CD4-positive, alpha-beta T cell treated with Interleukin-1 beta for 1 hour (primary cell): ENCODE measurements at regions not wholly inside any gene's neighbourhood (a gene's known extent, or its start where the extent isn't known, plus 50 kb on each side); places are given as distances from the start of the nearest gene placed in this dataset.
"Not testable (repeated sequence)": the region's sequence is repeated elsewhere in the genome, so short reads cannot be mapped to it uniquely, and the experiment has no call there.

Source experiments
- DNase-seq, 2 donors: peaks; one replicate each; pipeline ENCODE4 v3.0.0-alpha.2; 2020 to 2022

GRCh38 chr10:30560326-30560725 is 69.2 kb downstream of the LYZL2 start:
- DNase-seq, result no peak

GRCh38 chr10:30559180-30559579 is 70.4 kb downstream of the LYZL2 start:
- DNase-seq, result no peak

DNA sequence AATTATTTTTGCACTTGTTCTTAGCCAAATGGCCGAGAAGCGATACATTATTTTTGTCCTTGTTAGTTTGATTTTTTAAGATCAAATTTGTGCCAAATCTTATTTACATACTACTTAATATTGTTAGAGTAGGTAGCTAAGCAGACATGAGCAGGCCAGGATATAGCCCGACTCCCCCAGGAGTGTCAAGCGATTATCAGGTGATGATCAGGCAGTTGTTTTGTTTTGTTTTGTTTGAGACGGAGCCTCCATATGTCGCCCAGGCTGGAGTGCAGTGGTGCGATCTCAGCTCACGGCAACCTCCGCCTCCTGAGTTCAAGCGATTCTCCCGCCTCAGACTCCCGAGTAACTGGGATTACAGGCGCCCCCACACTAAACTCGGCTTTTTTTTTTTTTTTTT is 71.1 kb downstream of the LYZL2 start:
- DNase-seq, result no peak

DNA sequence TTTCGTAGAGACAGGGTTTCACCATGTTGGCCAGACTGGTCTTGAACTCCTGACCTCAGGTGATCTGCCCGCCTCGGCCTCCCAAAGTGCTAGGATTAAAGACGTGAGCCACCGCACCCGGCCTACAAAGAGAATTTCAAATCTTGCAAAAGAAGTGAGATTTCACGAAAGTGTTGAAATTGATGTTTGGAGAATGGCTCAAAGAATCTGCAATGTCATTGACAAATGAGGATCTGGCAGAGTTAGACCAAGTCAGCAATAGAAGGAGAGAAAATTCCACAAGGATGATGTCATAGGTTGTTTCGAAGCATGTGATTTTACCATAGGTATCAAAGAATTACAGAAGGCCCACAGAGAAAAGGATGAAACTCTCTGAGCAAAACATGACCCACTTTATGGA is 71.7 kb downstream of the LYZL2 start:
- peak in 1 of 2 donors; percentile 29 for DNase-seq

DNA sequence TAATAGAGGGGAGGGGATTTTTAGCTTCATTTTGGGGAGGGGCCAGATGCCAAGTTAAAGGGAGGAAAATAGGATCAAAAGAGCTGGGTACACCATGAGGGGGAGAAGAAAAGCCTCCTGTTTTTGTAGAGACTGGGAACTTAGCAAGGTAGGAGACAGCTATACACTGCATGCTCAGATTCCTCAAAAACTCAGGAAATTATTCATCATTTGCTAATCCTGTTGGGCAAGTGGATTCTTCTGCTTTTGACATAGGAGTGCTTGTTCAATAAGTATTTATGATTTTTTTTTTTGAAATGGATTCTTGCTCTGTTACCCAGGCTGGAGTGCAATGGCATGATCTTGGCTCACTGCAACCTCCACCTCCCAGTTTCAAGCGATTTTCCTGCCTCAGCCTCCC is 73.4 kb downstream of the LYZL2 start:
- no peak for DNase-seq

- DNase-seq, result no peak
Observed at GRCh38 chr10:30555465-30555864, 74.1 kb downstream of the LYZL2 start.

GRCh38 chr10:30554440-30554825 is 75.1 kb downstream of the LYZL2 start:
- DNase-seq, result no peak

DNA sequence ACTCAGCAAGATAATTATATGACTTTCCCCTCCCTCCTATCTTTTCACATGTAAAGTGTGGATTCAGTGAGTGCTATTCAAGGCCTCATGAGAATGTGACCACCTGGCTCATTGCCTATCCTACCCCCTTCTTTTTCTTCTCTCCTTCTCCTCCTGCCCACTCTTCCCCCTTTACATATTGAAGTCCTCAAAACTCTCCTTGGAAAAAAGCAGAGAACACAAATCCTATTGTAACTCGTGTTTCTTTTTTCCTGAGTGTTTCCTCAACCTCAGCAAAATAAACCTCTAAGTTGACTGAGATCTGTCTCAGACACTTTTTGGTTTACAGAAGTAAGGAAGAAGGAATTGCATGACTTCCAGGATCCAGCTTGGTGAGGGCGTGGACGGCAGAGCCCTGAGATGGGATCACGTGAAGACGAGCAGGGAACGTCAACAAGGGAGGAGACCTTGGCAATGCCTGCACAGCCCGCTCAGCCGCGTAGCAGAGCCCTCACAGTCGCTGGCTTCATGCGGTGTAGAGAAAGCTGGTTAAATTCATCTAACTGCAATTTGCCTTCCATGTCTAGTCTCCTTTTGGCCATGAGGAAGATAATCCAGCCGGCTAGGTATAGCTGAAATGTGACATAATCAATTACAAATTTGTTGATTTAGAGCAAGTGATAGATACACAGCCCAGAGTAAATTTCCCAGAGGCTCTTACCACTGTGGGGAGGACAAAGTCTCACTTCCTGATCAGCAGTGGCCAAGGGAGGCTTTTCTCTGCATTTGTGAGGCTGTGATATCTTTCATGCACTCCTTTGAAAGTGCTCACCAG is 75.7 kb downstream of the LYZL2 start:
- DNase-seq, result no peak

DNA sequence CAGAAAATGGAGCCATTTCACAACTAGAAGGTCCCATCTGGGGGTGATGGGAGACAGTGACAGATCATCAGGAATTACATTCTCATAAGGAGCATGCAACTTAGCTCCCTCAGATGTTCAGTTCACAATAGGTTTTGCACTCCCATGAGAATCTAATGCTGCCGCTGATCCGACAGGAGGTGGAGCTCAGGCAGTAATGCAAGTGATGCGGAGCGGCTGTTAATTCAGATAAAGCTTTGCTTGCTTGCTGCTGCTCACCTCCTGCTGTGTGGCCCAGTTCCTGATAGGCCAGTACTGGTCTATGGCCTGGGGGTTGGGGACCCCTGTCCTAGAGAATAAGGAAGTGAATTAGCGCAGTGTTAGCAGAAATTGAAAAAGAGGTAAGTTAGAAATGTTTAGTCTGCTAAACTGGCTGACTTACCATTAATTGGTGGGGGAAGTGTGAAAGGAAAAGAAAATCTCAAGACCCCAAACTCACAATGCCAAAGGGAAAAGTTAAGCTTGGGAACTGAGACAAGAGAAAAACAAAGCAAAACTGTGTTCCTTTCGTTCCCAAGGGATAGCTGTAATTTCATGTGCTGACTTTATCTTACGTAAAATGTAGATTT is 76.4 kb downstream of the LYZL2 start:
- DNase-seq, result no peak

- DNase-seq, result no peak
Observed at GRCh38 chr10:30550967-30551815, 78.4 kb downstream of the LYZL2 start.

DNA sequence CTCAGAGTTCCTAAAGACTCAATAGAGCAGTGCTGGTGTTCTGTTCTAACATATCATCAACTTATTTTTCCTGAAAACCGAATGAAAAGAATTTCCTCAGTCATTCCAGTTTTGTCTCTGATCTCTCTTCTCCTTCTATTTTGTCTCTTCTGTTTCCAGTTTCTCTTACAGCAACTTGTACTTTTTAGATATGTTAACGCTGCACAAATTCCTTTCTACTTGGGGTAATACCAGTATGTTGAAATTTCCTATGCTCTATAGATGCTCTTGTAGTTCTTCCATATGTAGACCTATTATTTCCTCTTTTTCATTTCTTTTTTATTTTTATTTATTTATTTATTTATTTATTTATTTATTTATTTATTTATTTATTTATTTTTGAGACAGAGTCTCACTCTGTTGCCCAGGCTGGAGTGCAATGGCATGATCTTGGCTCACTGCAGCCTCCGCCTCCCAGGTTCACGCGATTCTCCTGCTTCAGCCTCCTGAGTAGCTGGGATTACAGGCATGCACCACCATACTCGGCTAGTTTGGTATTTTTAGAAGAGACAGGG is 80.3 kb downstream of the LYZL2 start:
- DNase-seq, result not testable (repeated sequence)

DNA sequence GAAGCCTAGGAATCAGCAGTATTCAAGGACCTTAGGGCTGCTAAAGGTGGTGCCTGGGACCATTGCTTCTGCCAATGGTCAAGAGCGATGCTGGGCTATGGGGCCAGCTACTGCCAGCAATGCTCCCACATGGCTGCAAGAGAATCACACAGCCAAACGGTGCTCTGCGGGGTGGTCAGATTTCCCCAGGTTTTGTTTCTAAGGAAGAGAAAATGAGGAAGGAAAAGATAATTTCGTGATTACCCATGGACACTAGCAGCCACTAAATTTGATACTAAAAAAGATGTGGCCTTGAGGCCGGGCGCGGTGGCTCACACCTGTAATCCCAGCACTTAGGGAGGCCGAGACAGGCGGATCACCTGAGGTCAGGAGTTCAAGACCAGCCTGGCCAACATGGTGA is 83.0 kb downstream of the LYZL2 start:
- no peak for DNase-seq

DNA sequence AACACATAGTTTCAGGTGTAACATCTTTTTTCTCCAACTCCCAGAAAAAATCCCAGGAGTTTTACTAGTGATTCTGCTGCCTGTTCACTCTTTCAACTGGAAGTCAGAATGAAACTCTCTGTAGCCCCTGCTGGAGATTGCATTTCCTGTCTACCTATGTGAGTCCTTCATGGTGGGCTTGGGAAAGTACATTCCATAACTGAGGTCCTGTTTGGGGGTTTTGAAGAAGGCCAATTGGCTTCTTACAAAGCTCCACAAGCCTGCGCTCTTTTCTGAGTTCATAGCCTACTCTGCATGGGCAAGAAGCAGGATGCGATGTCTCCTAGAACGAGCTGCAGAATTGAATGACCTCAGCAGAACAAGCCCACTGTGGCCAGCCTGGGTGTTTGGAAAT is 86.7 kb downstream of the LYZL2 start:
- DNase-seq, result no peak

- DNase-seq, result peak in 1 of 2 donors; percentile 59
Observed at GRCh38 chr10:30542001-30542894, 87.3 kb downstream of the LYZL2 start.

GRCh38 chr10:30540276-30540675 is 89.3 kb downstream of the LYZL2 start:
- peak in 1 of 2 donors; percentile 20 for DNase-seq

GRCh38 chr10:30538086-30538485 is 91.5 kb downstream of the LYZL2 start:
- DNase-seq, result no peak

GRCh38 chr10:30537586-30537985 is 92.0 kb downstream of the LYZL2 start:
- DNase-seq, result no peak

GRCh38 chr10:30537158-30537557 is 92.4 kb downstream of the LYZL2 start:
- not testable (repeated sequence) for DNase-seq

DNA sequence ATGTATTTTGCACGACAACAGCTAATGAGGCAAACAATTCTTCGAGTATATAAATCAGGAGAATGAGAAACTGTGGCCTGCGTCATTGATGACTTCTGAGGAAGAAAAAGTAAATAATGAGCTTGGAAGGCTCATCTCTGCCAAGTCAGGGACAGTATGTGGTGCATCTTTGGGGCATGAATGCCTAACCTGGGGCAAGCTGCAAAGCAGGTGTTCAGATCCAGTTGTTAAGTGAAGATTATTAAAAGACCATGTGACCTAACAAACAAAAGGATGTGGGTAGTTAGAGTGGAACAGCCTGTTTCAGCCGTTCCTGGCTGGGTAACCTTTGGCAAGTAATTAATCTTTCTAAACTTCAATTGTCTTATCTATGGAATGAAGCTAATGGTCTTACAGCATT is 93.0 kb downstream of the LYZL2 start:
- DNase-seq, result no peak

DNA sequence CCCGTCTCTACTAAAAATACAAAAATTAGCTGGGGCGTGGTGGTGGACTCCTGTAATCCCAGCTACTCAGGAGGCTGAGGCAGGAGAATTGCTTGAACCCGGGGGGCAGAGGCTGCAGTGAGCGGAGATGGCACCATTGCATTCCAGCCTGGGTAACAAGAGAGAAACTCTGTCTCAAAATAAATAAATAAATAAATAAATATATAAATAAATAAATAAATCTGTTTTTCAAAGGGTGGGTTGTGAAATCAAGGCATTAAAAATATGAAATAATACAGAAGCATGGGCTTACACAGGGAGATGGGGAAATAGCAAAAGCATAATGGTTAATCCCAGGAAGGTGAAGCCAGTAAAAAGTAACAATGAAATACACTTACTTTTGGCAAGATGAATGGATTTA is 93.9 kb downstream of the LYZL2 start:
- DNase-seq, result no peak

DNA sequence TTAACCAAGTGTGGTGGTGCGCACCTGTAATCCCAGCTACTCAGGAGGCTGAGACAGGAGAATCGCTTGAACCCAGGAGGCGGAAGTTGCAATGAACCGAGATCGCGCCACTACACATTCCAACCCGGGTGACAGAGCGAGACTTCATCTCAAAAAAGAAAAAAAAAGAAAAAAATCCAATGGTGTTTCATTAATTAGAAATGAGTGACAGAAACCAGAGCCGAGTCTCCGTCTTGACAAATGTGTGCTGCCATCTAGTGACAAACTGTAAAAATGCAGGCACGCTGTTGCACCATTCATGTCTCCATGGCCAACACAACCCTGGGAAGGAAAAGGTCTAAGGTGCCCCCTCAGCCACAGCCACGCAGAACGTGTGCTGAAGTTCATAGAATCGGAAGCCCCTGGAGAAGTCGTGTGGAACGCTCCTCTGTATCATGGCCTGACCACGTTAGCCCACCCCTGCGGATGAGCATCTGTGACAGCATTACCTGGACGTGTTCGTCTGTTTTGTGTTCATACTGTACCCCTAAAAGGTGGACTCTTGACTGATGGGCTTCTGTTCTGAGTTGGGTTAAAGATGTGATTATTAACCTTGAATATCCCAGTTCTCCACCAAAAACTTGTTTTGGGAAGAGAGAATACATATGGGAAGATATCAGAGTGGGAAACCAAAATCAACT is 94.9 kb downstream of the LYZL2 start:
- DNase-seq, result peak; percentile 76 to 82
